Endothelial cell of umbilical vein (primary cell): ENCODE measurements at regions not wholly inside any gene's neighbourhood (a gene's known extent, or its start where the extent isn't known, plus 50 kb on each side); places are given as distances from the start of the nearest gene placed in this dataset.

Experiments
- BruUV-seq: library from RNA; stranded (reverse); fragments of 400-500 nt; replicated peaks from 2 replicates; lab custom pipeline; 2021; lab: Mats Ljungman, UMichigan
- CTCF ChIA-PET: fragments of 300-600, 350-600 bp; sonication (Branson Sonifier 250); formaldehyde crosslinking; loops from one replicate; lab custom pipeline; 2021; ENCODE audit warnings: antibody characterized with exemption, inconsistent platforms; lab: Charles Lee
- POLR2A ChIA-PET: fragments of 300-600, 350-600 bp; sonication (Branson Sonifier 250); formaldehyde crosslinking; loops from one replicate; lab custom pipeline; 2021; ENCODE audit warnings: antibody characterized with exemption, inconsistent platforms; lab: Charles Lee
- DNase-seq: peaks from one replicate; pipeline ENCODE4 v3.0.0-alpha.2; 2011; ENCODE audit warnings: low read depth, low spot score
- FAIRE-seq: peaks from 2 replicates; lab custom pipeline; 2011; peaks lifted over from hg19 to GRCh38; lab: Jason Lieb, UNC
- H2AFZ ChIP-seq: 2 replicates; pipeline ENCODE4 v1.6.0; 2012; ENCODE audit warnings: low read depth, low read length, control low read depth, inconsistent platforms
- H3K27ac ChIP-seq: 2 replicates; pipeline ENCODE4 v1.5.1; 2011; ENCODE audit warnings: low read depth, mild to moderate bottlenecking, control low read depth, low read length, moderate library complexity; ENCODE audit not compliant: insufficient read depth
- H3K27me3 ChIP-seq, 2 experiments: 2 replicates each; pipeline versions ENCODE4 v1.6.0 to v1.6.1; 2011; ENCODE audit warnings: low read length in 2 of 2, mixed read lengths in 1 of 2; ENCODE audit not compliant: control insufficient read depth in 2 of 2, insufficient read depth in 2 of 2
- H3K36me3 ChIP-seq, 2 experiments: 2 replicates in 1 of 2; 3 replicates in 1 of 2; pipeline ENCODE4 v1.5.1; 2011; ENCODE audit warnings: low read length in 2 of 2, mild to moderate bottlenecking in 1 of 2, moderate library complexity in 1 of 2; ENCODE audit not compliant: control insufficient read depth in 2 of 2, insufficient read depth in 2 of 2; ENCODE audit errors: extremely low read depth in 1 of 2
- H3K4me1 ChIP-seq: 3 replicates; pipeline ENCODE4 v1.5.1; 2011; ENCODE audit warnings: mild to moderate bottlenecking, low read length; ENCODE audit not compliant: control insufficient read depth, insufficient read depth; ENCODE audit errors: extremely low read depth
- H3K4me2 ChIP-seq: 2 replicates; pipeline ENCODE4 v1.6.1; 2011; ENCODE audit warnings: low read length, control low read depth, mixed read lengths; ENCODE audit not compliant: insufficient read depth
- H3K4me3 ChIP-seq, 3 experiments: fragments of 200-600 bp in 1 of 3; sonication (generic), shearing (Covaris generic) in 1 of 3; replicated peaks in 1 of 3; 2 replicates each; pipeline ENCODE4 v1.5.1; 2011 to 2016; ENCODE audit warnings: control low read depth in 3 of 3, low read length in 3 of 3, mild to moderate bottlenecking in 2 of 3, inconsistent platforms in 1 of 3, low read depth in 1 of 3, moderate library complexity in 1 of 3; ENCODE audit not compliant: insufficient read depth in 1 of 3
- H3K79me2 ChIP-seq: 2 replicates; pipeline ENCODE4 v1.6.0; 2012; ENCODE audit warnings: low read length, inconsistent platforms; ENCODE audit not compliant: control insufficient read depth, insufficient read depth
- H3K9ac ChIP-seq: replicated peaks from 2 replicates; pipeline ENCODE3; 2011; ENCODE audit warnings: low read length, control low read depth; ENCODE audit not compliant: insufficient read depth; ENCODE audit errors: extremely low read depth
- H3K9me1 ChIP-seq: replicated peaks from 3 replicates; pipeline ENCODE4 v1.6.0; 2011; ENCODE audit warnings: mild to moderate bottlenecking, low read length; ENCODE audit not compliant: control insufficient read depth, insufficient read depth; ENCODE audit errors: extremely low read depth
- H3K9me3 ChIP-seq: replicated peaks from 2 replicates; pipeline ENCODE4 v1.5.1; 2012; ENCODE audit warnings: low read length, inconsistent platforms; ENCODE audit not compliant: control insufficient read depth, insufficient read depth
- H4K20me1 ChIP-seq: replicated peaks from 2 replicates; pipeline ENCODE3; 2011; ENCODE audit warnings: mild to moderate bottlenecking, low read length; ENCODE audit not compliant: control insufficient read depth, insufficient read depth; ENCODE audit errors: extremely low read depth
- CTCF ChIP-seq, 2 donors: IDR thresholded peaks; 1 replicate in 1 of 2; 2 replicates in 1 of 2; pipeline ENCODE4 v1.5.1; 2011; ENCODE audit warnings: low read length in 2 of 2, mild to moderate bottlenecking in 2 of 2, moderate library complexity in 2 of 2, control low read depth in 1 of 2, inconsistent platforms in 1 of 2, low read depth in 1 of 2; ENCODE audit not compliant: insufficient read depth in 1 of 2; ENCODE audit errors: extremely low read depth in 1 of 2
- EZH2 ChIP-seq: IDR thresholded peaks from 2 replicates; pipeline ENCODE4 v1.6.1; 2012; ENCODE audit warnings: borderline replicate concordance, low read depth, mild to moderate bottlenecking, moderate library complexity, low read length, inconsistent platforms; ENCODE audit not compliant: severe bottlenecking
- FOS ChIP-seq: IDR thresholded peaks from 2 replicates; pipeline ENCODE4 v1.6.1; 2011; ENCODE audit warnings: mild to moderate bottlenecking, low read length, moderate library complexity, borderline replicate concordance; ENCODE audit not compliant: insufficient read depth
- GATA2 ChIP-seq: IDR thresholded peaks from 2 replicates; pipeline ENCODE4 v1.7.0; 2011; ENCODE audit warnings: low read depth, mild to moderate bottlenecking, moderate library complexity, mixed read lengths, low read length; ENCODE audit not compliant: insufficient read length, insufficient read depth
- JUN ChIP-seq: IDR thresholded peaks from 2 replicates; pipeline ENCODE4 v1.6.1; 2011; ENCODE audit warnings: borderline replicate concordance, low read depth; ENCODE audit not compliant: insufficient read length, insufficient read depth
- MAX ChIP-seq: IDR thresholded peaks from 2 replicates; pipeline ENCODE4 v1.6.1; 2011; ENCODE audit not compliant: insufficient read depth, insufficient read length
- MYC ChIP-seq: IDR thresholded peaks from one replicate; pipeline ENCODE4 v1.6.1; 2011; ENCODE audit warnings: mild to moderate bottlenecking, low read depth, low read length
- POLR2A ChIP-seq: IDR thresholded peaks from 2 replicates; pipeline ENCODE4 v1.6.1; 2012; ENCODE audit warnings: low read depth, mild to moderate bottlenecking, control low read depth, low read length
- POLR2AphosphoS5 ChIP-seq: IDR thresholded peaks from 2 replicates; pipeline ENCODE4 v1.6.1; 2012; ENCODE audit warnings: low read depth, mild to moderate bottlenecking, control low read depth, low read length, moderate library complexity; ENCODE audit not compliant: insufficient read depth
- dilution Hi-C: fragments of 300-500 bp; cut with MboI; formaldehyde crosslinking; loops from one replicate; pipeline ENCODE4 v1.15.0; 2019; ENCODE audit warnings: low sequenced_read_pairs; ENCODE audit not compliant: extremely low pct_ligation_motif_present
- intact Hi-C: fragments of 100-400 bp; cut with micrococcal nuclease; formaldehyde crosslinking; loops from one replicate; pipeline ENCODE4 v1.10.0; 2022

- no peak overlapping the region for H3K9ac ChIP-seq
- ChIA-PET CTCF (no interaction called here), POLR2A (no interaction called here)
- no peaks in the 10 kb centered on the region for H3K79me2 ChIP-seq
- H2AFZ ChIP-seq: no peak overlapping the region
- no peaks in the 10 kb centered on the region for H3K4me1 ChIP-seq
- H3K27me3 ChIP-seq: no peaks in the 10 kb centered on the region
- no peak overlapping the region for H3K27ac ChIP-seq
- TF ChIP-seq CTCF (IDR thresholded peaks at IDR 0.05; ENCODE audit: extremely low read depth in 1 of 2, insufficient read depth in 1 of 2, low read depth in 1 of 2, low read length in 2 of 2) (no peak), MAX (no peak), GATA2 (no peak), POLR2A (no peak), EZH2 (no peak), FOS (no peak), JUN (no peak), POLR2AphosphoS5 (no peak), MYC (no peak)
- dilution Hi-C loops: no loop called here
- DNase-seq (no peak), FAIRE-seq (no peak)
- H3K9me3 ChIP-seq: peaks cover 6% of the 10 kb centered on the region
- no peaks in the 10 kb centered on the region for H4K20me1 ChIP-seq
- H3K4me3 ChIP-seq: no peak overlapping the region
- no TSS peak for BruUV-seq
- intact Hi-C loops: no loop called here
- H3K36me3 ChIP-seq: no peaks in the 10 kb centered on the region
- no peak overlapping the region for H3K4me2 ChIP-seq
- no peaks in the 10 kb centered on the region for H3K9me1 ChIP-seq
Observed at GRCh38 chr5:2805080-2805479, 53.6 kb upstream of the IRX2 start.
